GM12892 (cell line): ENCODE measurements at regions not wholly inside any gene's neighbourhood (a gene's known extent, or its start where the extent isn't known, plus 50 kb on each side); places are given as distances from the start of the nearest gene placed in this dataset.

Experiments
- DNase-seq: peaks from one replicate; pipeline ENCODE4 v3.0.0; 2011; ENCODE audit not compliant: insufficient read length
- FAIRE-seq: peaks from 2 replicates; lab custom pipeline; 2011; peaks lifted over from hg19 to GRCh38; lab: Jason Lieb, UNC
- POLR2A ChIP-seq: IDR thresholded peaks from 2 replicates; pipeline ENCODE4 v1.6.1; 2011; ENCODE audit warnings: low read depth, low read length, control low read depth
- POLR2AphosphoS5 ChIP-seq: IDR thresholded peaks from 2 replicates; pipeline ENCODE4 v1.6.1; 2011; ENCODE audit warnings: low read depth, low read length, control low read depth
- TAF1 ChIP-seq: IDR thresholded peaks from 2 replicates; pipeline ENCODE4 v1.6.1; 2011; ENCODE audit warnings: low read depth, mild to moderate bottlenecking, control low read depth, low read length, borderline replicate concordance

DNA sequence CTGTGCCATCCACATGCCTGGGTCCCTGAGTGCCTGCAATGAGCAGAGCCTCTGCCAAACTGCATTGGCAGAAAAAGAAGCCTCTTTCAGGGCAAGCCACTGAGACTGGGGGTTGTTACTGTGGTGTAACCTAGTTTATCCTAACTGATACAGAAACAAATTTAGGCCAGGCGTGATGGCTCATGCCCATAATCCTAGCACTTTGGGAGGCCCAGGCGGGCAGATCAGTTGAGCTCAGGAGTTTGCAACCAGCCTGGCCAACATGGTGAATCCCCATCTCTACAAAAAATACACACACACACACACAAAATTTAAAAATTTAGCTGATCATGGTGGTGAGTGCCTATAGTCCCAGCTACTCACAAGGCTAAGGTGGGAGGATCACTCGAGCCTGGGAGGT lies 221.6 kb downstream of the TBC1D2B start:
- FAIRE-seq, result no peak
- no peak for DNase-seq
- no peak for TF ChIP-seq POLR2AphosphoS5
- no peak for TF ChIP-seq TAF1
- TF ChIP-seq POLR2A, result no peak

DNA sequence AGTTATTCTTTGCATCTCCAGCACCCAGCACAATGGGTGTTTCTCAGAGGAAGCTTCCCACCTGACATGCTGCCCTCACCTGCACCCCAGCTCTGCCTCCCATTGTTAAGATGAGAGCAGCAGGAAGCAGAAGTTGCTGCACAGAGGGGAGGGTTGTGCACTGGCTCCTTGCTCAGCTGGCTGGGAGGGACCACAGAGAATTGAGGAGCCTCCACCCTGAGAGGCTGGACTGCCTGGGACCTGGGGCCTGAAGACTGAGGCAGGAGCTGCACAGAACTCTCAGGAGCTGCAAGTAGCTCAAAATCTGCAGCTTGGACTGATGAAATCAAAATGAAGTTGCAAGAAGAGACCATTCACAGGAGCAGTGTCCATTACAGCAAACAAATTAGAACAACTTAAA lies 222.3 kb upstream of the LINGO1 start:
- DNase-seq, result no peak
- FAIRE-seq, result no peak
- TF ChIP-seq POLR2A, result no peak
- no peak for TF ChIP-seq TAF1
- no peak for TF ChIP-seq POLR2AphosphoS5

DNA sequence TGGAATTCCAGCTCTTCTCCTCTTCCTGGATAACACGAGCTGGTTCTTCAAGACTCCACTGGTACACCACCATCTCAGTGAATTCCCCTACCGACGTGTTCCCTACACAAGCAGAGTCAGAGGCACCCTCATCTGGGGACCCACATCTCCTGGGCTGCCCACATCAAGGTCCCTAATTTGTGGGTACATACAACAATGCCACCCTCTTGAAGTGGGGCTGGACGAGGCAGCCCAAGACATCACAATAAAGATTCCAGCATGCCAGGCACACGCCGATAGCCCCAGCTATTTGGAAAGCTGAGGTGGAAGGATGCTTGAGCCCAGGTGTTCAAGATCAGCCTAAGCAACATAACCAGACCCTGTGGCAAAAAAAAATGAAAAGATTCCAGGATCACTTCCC lies 221.2 kb upstream of the LINGO1 start:
- TF ChIP-seq POLR2AphosphoS5, result no peak
- no peak for TF ChIP-seq TAF1
- no peak for TF ChIP-seq POLR2A
- FAIRE-seq (no peak), DNase-seq (no peak)

DNA sequence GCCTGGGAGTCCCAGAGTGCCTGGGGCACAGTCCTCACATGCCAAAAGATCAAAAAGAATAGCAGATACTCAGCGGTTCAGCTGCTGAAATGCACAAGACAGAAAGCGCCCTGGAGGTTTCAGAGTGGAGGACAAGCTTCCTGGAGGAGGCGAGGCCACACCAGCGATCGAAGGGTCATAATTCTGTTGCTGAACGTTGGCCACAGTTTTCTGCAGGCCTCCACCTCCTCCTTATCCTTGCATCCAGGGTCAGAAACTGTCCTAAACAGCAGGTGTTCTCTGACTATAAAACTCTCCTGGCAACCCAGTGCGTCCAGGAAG lies 220.3 kb upstream of the LINGO1 start:
- TF ChIP-seq POLR2AphosphoS5, result no peak
- TF ChIP-seq POLR2A, result no peak
- no peak for TF ChIP-seq TAF1
- DNase-seq, result no peak
- no peak for FAIRE-seq

DNA sequence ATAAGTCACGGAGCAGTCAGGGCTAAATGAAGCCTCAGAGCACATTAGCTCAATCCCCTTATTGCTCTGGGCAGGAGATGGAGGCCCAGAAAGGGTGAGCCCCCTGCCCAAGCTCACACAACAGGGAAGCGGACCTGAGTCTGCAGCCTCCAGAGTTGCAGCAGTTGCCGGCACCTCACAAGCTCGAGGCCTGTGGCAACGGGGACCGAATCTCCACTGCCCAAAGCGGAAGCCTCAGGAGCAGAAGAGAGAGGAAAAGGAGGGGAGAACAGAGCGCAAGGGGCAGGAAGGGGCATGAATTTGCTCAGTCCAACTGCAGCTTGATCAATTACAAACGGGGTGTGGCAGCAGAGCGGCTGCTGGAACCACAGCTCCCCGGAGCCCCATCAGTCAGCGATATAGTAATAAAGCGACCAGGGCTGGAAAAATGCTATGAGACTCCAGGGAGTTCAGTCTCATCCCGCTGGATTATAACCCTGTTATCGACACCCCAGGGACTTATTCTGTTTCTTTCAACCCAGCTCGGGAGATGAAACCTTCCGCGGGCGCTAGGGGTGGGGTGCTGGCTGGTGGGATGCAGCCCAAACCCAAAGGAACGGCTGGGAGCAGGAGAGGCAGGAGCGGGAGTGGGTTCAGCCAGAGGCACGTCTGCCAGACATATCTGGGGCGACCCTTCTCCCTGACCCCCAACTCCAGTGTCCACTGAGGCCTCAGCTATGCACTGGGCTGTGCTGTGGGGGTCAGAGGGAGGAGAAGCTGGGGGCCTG lies 219.7 kb upstream of the LINGO1 start:
- no peak for FAIRE-seq
- TF ChIP-seq POLR2A, result no peak
- no peak for TF ChIP-seq TAF1
- TF ChIP-seq POLR2AphosphoS5, result no peak
- no peak for DNase-seq

DNA sequence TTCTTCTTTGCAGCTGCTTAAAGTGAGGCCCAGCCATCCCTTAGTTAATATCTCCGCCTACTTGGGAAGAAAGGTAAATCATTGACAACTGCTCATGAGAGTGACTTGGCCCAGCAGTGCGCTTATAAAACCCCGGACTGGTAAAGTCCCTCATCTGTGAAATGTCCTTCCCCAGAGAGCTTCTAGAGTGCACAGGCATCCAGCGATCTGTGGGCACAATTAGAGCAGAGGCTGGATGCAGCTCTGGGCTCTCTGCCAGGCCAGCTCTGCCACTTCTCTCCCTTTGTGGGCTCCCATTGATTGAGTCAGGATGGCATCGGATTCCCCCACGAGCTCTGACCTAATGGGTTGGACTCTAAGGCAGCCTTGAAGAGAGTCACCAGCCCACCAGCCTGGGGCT lies 219.0 kb upstream of the LINGO1 start:
- FAIRE-seq (no peak), DNase-seq (no peak)
- TF ChIP-seq TAF1, result no peak
- no peak for TF ChIP-seq POLR2A

DNA sequence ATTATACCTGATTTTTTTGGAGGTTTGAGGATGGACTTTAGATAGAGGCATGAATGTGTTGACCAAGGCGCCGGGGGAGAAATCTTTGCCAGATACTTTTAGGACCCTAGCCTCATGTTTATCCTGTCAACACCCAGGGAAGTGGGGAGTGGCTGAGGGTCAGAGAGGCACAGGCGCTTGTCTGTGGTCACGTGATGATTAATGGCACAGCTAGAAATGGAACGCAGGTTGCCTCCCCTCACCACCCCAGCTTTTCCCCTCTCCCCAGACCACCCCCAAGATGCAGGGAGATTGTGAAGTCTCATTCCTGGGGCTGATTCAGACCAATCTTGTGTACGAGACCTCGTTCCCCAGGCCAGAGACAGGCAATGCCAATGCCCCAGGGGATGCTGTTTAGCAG lies 218.4 kb upstream of the LINGO1 start:
- no peak for TF ChIP-seq POLR2AphosphoS5
- no peak for TF ChIP-seq POLR2A
- TF ChIP-seq TAF1, result no peak
- no peak for DNase-seq
- FAIRE-seq, result no peak

DNA sequence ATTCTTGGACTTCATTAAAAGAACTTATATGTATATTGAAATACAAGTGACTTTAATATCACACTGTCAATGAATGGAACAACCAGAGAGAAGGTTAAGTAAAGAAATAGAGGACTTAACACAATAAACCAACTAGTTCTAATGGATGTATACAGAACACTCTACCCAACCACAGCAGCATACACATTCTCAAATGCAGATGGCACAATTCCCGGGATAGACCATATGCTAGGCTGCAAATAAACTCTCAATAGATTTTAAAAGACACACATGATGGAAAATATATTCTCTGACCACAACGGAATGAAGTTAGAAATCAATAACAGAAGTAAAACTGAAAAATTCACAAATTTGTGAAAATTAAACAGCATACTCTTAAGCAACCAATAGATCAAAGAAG lies 214.3 kb upstream of the LINGO1 start:
- no peak for DNase-seq
- no peak for TF ChIP-seq TAF1
- TF ChIP-seq POLR2A, result no peak
- no peak for TF ChIP-seq POLR2AphosphoS5
- no peak for FAIRE-seq

DNA sequence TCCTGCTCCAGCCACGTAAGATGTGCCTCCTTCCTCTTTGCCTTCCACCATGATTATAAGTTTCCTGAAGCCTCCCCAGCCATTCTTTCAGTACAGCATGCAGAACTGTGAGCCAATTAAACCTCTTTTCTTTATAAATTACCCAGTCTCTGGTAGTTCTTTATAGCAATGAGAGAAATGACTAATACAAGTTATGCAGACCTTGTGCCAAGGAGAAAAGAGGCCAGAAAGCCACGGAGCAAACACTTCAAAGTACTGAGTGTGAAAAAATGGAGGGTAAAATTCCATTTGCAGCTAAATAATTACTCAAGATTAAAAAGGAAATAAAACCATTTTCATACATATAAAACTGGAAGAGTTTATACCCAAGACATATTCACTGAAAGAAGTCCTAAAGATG lies 213.6 kb upstream of the LINGO1 start:
- FAIRE-seq (no peak), DNase-seq (no peak)
- TF ChIP-seq POLR2A (no peak), POLR2AphosphoS5 (no peak), TAF1 (no peak)

DNA sequence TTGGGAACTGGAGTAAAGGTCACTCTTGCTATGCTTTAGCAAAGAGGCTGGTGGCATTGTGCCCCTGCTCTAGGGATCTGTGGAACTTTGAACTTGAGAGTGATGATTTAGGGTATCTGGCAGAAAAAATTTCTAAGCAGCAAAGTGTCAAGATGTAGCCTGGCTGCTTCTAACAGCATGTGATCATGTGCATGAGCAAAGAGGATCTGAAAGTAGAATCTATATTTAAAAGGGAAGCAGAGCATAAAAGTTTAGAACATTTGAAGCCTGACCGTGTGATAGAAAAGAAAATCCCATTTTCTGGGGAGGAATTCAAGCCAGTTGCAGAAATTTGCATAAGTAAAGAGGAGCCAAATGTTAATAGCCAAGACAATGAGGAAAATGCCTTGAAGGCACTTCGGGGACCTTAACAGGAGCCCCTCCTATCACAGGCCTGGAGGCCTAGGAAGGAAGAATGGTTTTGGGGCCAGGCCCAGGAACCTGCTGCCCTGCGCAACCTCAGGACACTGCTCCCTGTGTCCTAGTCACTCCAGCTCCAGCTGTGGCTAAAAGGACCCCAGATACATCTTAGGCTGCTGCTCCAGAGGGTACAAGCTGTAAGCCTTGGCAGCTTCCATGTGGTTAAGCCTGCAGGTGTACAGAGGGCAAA lies 212.2 kb upstream of the LINGO1 start:
- FAIRE-seq (no peak), DNase-seq (no peak)
- TF ChIP-seq TAF1, result no peak
- TF ChIP-seq POLR2AphosphoS5, result no peak
- TF ChIP-seq POLR2A, result no peak

DNA sequence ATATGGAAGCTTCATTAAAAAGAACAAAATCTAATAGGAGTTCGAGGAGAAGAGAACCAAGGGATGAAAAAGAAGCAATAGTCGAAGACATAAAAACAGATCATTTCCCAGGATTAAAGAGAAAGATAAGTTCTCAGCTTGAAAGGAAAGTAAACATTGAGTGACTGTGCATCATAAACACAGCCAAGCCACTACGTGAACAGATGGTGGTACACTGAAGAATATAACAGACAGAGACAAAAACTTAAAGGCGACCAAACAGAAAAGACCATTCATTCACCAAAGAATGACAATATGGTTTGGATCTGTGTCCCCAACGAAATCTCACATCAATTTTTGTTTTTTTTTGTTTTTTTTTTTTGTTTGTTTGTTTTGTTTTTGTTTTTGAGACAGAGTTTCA lies 210.8 kb upstream of the LINGO1 start:
- TF ChIP-seq POLR2A (no peak), TAF1 (no peak), POLR2AphosphoS5 (no peak)
- DNase-seq (no peak), FAIRE-seq (no peak)

DNA sequence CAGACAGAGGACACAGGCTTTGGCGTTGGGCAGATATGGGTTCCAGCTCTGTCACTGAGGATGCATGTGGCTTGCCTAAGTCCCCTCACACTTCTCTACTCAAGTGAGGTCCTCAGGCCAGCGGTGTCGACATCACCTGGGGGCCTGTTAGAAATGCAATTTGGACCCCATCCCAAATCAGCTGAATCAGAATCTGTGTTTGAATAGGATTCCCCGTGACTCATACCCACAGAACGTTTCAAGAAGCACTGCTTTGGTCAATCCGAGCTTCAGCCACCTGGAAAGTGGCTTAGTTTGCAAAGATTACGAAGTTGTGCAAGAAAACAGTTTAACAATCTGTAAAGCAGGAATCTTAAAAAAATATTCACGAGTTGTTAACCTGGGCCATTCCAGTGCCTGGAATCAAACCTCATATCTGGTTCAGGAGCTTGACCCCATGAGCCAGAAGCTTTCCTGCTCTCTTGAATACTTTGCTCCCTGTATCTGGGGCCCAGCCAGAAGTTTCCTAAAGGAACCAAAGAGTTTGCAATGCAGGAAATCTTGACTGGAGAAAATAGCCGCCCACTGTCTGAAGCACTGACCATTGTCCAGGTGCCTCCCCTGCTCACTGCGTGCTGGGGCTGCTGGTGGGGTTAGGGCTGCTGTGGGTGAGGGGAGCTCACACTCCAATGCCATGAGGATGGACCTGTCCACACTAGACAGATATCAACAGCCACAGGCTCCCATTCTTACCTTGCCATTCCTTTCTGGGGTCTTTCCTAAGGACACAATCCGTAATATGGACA lies 208.5 kb upstream of the LINGO1 start:
- no peak for DNase-seq
- TF ChIP-seq TAF1 (no peak), POLR2AphosphoS5 (no peak)
- FAIRE-seq, result no peak
